K562 (cell line): ENCODE measurements at regions not wholly inside any gene's neighbourhood (a gene's known extent, or its start where the extent isn't known, plus 50 kb on each side); places are given as distances from the start of the nearest gene placed in this dataset.

ENCODE experiments used
- MAFK ChIP-seq: IDR thresholded peaks from 2 replicates; pipeline ENCODE4 v1.6.1; 2011; ENCODE audit warnings: low read length, improper control_type of control experiment
- SAP30 ChIP-seq: fragments of 200-600 bp; sonication (generic); IDR thresholded peaks from 2 replicates; pipeline ENCODE4 v1.6.1; 2012; ENCODE audit warnings: borderline replicate concordance, low read depth, mild to moderate bottlenecking, moderate library complexity, low read length, control low read depth, inconsistent platforms; ENCODE audit not compliant: insufficient read depth, poor library complexity, severe bottlenecking
- SMAD4 ChIP-seq: fragments of 250-450 bp; sonication (Bioruptor Pico); conservative IDR thresholded peaks from 2 replicates; pipeline ENCODE4 v1.8.0; 2021; ENCODE audit warnings: inconsistent platforms, mild to moderate bottlenecking, moderate library complexity
- STAT5A ChIP-seq: IDR thresholded peaks from 2 replicates; pipeline ENCODE4 v1.6.1; 2012; ENCODE audit warnings: low read length, inconsistent platforms, borderline replicate concordance
- U2AF2 ChIP-seq: fragments of 200-400 bp; formaldehyde crosslinking; optimal IDR thresholded peaks from 2 replicates; pipeline ENCODE3; 2017; ENCODE audit warnings: low read depth, mild to moderate bottlenecking, low read length
- ZNF224 ChIP-seq: sonication (generic); formaldehyde crosslinking; IDR thresholded peaks from 2 replicates; pipeline ENCODE4 v1.8.0; 2022; ENCODE audit warnings: mild to moderate bottlenecking, missing genetic modification reagents

GRCh38 chr10:133020193-133020817 is 67.4 kb upstream of the ADGRA1 start:
- no peak for TF ChIP-seq MAFK
- no peak for TF ChIP-seq ZNF224 (CRISPR knock-in tag)
- TF ChIP-seq STAT5A, result no peak
- no peak for TF ChIP-seq SAP30
- no peak for TF ChIP-seq SMAD4
- no peak for TF ChIP-seq U2AF2
